GM23338 (cell line): ENCODE measurements at regions not wholly inside any gene's neighbourhood (a gene's known extent, or its start where the extent isn't known, plus 50 kb on each side); places are given as distances from the start of the nearest gene placed in this dataset.

Experiments
- ATAC-seq: fragments of 200-7000 bp; cut with Tn5 transposase; 3 replicates; pipeline ENCODE4 v1.9.1; 2020
- DNase-seq: peaks from one replicate; pipeline ENCODE4 v3.0.0-alpha.2; 2015; ENCODE audit warnings: low spot score
- H2AFZ ChIP-seq: fragments of 200-600 bp; sonication (generic); 2 replicates; pipeline ENCODE4 v1.8.0; 2016; ENCODE audit warnings: antibody characterized with exemption, mild to moderate bottlenecking, moderate library complexity
- H3F3A ChIP-seq: fragments of 200-600 bp; sonication (generic); replicated peaks from 2 replicates; pipeline ENCODE4 v1.8.0; 2017; ENCODE audit warnings: antibody characterized with exemption, mixed run types, low read depth
- H3K27ac ChIP-seq: fragments of 200-600 bp; sonication (generic); 2 replicates; pipeline ENCODE4 v1.6.1; 2016; ENCODE audit warnings: low read depth
- H3K27me3 ChIP-seq: fragments of 200-600 bp; sonication (generic); 2 replicates; pipeline ENCODE4 v1.8.0; 2016; ENCODE audit warnings: mild to moderate bottlenecking, mixed run types, moderate library complexity; ENCODE audit not compliant: insufficient read depth
- H3K36me3 ChIP-seq: fragments of 200-600 bp; sonication (generic); 2 replicates; pipeline ENCODE4 v1.8.0; 2016; ENCODE audit warnings: mild to moderate bottlenecking; ENCODE audit not compliant: insufficient read depth
- H3K4me1 ChIP-seq: fragments of 200-600 bp; sonication (generic); 2 replicates; pipeline ENCODE4 v1.8.0; 2016; ENCODE audit warnings: mild to moderate bottlenecking, moderate library complexity; ENCODE audit not compliant: insufficient read depth
- H3K4me2 ChIP-seq: fragments of 200-600 bp; sonication (generic); 2 replicates; pipeline ENCODE4 v1.7.1; 2017; ENCODE audit warnings: mixed run types
- H3K4me3 ChIP-seq: fragments of 200-600 bp; sonication (generic); 2 replicates; pipeline ENCODE4 v1.6.1; 2016; ENCODE audit warnings: mixed run types
- H3K79me2 ChIP-seq: fragments of 200-600 bp; sonication (generic); replicated peaks from 2 replicates; pipeline ENCODE4 v1.8.0; 2017; ENCODE audit warnings: mild to moderate bottlenecking; ENCODE audit not compliant: insufficient read depth
- H3K9me2 ChIP-seq: fragments of 200-600 bp; sonication (generic); 2 replicates; pipeline ENCODE4 v1.8.0; 2017; ENCODE audit not compliant: insufficient read depth
- H4K20me1 ChIP-seq: fragments of 200-600 bp; sonication (generic); replicated peaks from 2 replicates; pipeline ENCODE4 v1.8.0; 2017; ENCODE audit warnings: mild to moderate bottlenecking; ENCODE audit not compliant: insufficient read depth
- H3K27ac Mint-ChIP-seq: 2 replicates; pipeline ENCODE4 v1.8.0; 2020; ENCODE audit warnings: inconsistent platforms, mild to moderate bottlenecking, moderate library complexity, mixed read lengths
- H3K27me3 Mint-ChIP-seq: 3 replicates; pipeline ENCODE4 v1.8.0; 2022; ENCODE audit warnings: low read depth, mild to moderate bottlenecking, moderate library complexity, mixed read lengths, inconsistent platforms; ENCODE audit not compliant: insufficient read depth, poor library complexity
- H3K36me3 Mint-ChIP-seq: 3 replicates; pipeline ENCODE4 v1.8.0; 2021; ENCODE audit warnings: low read depth, mild to moderate bottlenecking, inconsistent platforms, moderate library complexity, mixed read lengths
- H3K4me1 Mint-ChIP-seq: 3 replicates; pipeline ENCODE4 v1.8.0; 2020; ENCODE audit warnings: mild to moderate bottlenecking, inconsistent platforms, mixed read lengths
- H3K4me3 Mint-ChIP-seq: 3 replicates; pipeline ENCODE4 v1.8.0; 2021; ENCODE audit warnings: moderate library complexity, mild to moderate bottlenecking, inconsistent platforms, mixed read lengths
- H3K9me3 Mint-ChIP-seq: 3 replicates; pipeline ENCODE4 v1.8.0; 2020; ENCODE audit warnings: moderate library complexity, mild to moderate bottlenecking, inconsistent platforms, mixed read lengths
- CREB1 ChIP-seq: fragments of 250-450 bp; sonication (Bioruptor Pico); IDR thresholded peaks from 2 replicates; pipeline ENCODE4 v1.5.0; 2020; ENCODE audit warnings: low read depth, mild to moderate bottlenecking, moderate library complexity
- EZH2 ChIP-seq: fragments of 200-600 bp; sonication (generic); IDR thresholded peaks from one replicate; pipeline ENCODE4 v1.8.0; 2017; ENCODE audit warnings: antibody characterized with exemption, mild to moderate bottlenecking, low read depth; ENCODE audit not compliant: unreplicated experiment
- EZH2phosphoT487 ChIP-seq: fragments of 200-600 bp; sonication (generic); IDR thresholded peaks from one replicate; pipeline ENCODE4 v1.8.1; 2018; ENCODE audit warnings: antibody characterized with exemption; ENCODE audit not compliant: unreplicated experiment
- NANOG ChIP-seq: IDR thresholded peaks from 2 replicates; pipeline ENCODE4 v1.6.1; 2016; ENCODE audit warnings: antibody characterized with exemption, borderline replicate concordance
- POLR2AphosphoS5 ChIP-seq: IDR thresholded peaks from 2 replicates; pipeline ENCODE4 v1.6.1; 2016; ENCODE audit warnings: antibody characterized with exemption, low read depth
- ZNF331 ChIP-seq: fragments of 250-450 bp; sonication (Bioruptor Pico); IDR thresholded peaks from 2 replicates; pipeline ENCODE4 v1.5.0; 2020; ENCODE audit warnings: low read depth, mild to moderate bottlenecking, moderate library complexity
- TF ChIP-seq, protein P1 (sequence below): fragments of 250-450 bp; sonication (Bioruptor Pico); IDR thresholded peaks from 2 replicates; pipeline ENCODE4 v1.5.0; 2020; ENCODE audit warnings: mild to moderate bottlenecking, moderate library complexity
- TF ChIP-seq, protein P2 (sequence below): IDR thresholded peaks from 2 replicates; pipeline ENCODE4 v1.6.1; 2016; ENCODE audit warnings: antibody characterized with exemption
- TF ChIP-seq, protein P3 (sequence below), 2 experiments: fragments of 200-600 bp in 1 of 2; sonication (generic) in 1 of 2; conservative IDR thresholded peaks; 2 replicates each; pipeline versions ENCODE4 v1.5.1 to v1.6.1; 2016 to 2017; ENCODE audit warnings: antibody characterized with exemption in 2 of 2, low read depth in 2 of 2, mild to moderate bottlenecking in 2 of 2, moderate library complexity in 1 of 2

DNA sequence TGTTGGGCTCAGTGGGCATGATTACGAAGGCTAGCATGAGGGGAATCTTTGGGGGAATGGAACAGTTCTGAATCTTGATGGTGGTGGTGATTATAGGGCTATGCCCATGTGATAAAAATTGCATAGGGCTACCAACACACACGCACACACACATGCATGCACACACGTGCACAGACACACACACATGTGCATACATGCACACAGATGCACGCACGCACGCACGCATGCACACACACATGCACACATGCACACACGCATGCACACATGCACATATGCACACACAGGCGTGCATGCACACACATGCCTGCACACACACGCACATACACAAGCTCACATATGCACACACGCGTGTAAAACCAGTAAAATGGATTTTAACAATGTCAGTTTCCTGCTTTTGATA is 85.9 kb downstream of the MUC16 start:
- H3K27me3 Mint-ChIP-seq = peaks cover 4% of the 10 kb centered on the region
- no peak overlapping the region for H3K4me3 Mint-ChIP-seq
- Histone ChIP-seq H3K4me2 (no peak overlapping the region), H3K9me2 (no peaks in the 10 kb centered on the region), H3K4me1 (no peaks in the 10 kb centered on the region), H3K36me3 (no peaks in the 10 kb centered on the region), H3K27me3 (no peaks in the 10 kb centered on the region), H3K79me2 (no peaks in the 10 kb centered on the region), H4K20me1 (no peaks in the 10 kb centered on the region), H3F3A (no peaks in the 10 kb centered on the region), H2AFZ (no peak overlapping the region), H3K27ac (no peak overlapping the region), H3K4me3 (no peak overlapping the region)
- no peak for TF ChIP-seq POLR2AphosphoS5
- no peak for TF ChIP-seq NANOG
- TF ChIP-seq, protein P1, sequence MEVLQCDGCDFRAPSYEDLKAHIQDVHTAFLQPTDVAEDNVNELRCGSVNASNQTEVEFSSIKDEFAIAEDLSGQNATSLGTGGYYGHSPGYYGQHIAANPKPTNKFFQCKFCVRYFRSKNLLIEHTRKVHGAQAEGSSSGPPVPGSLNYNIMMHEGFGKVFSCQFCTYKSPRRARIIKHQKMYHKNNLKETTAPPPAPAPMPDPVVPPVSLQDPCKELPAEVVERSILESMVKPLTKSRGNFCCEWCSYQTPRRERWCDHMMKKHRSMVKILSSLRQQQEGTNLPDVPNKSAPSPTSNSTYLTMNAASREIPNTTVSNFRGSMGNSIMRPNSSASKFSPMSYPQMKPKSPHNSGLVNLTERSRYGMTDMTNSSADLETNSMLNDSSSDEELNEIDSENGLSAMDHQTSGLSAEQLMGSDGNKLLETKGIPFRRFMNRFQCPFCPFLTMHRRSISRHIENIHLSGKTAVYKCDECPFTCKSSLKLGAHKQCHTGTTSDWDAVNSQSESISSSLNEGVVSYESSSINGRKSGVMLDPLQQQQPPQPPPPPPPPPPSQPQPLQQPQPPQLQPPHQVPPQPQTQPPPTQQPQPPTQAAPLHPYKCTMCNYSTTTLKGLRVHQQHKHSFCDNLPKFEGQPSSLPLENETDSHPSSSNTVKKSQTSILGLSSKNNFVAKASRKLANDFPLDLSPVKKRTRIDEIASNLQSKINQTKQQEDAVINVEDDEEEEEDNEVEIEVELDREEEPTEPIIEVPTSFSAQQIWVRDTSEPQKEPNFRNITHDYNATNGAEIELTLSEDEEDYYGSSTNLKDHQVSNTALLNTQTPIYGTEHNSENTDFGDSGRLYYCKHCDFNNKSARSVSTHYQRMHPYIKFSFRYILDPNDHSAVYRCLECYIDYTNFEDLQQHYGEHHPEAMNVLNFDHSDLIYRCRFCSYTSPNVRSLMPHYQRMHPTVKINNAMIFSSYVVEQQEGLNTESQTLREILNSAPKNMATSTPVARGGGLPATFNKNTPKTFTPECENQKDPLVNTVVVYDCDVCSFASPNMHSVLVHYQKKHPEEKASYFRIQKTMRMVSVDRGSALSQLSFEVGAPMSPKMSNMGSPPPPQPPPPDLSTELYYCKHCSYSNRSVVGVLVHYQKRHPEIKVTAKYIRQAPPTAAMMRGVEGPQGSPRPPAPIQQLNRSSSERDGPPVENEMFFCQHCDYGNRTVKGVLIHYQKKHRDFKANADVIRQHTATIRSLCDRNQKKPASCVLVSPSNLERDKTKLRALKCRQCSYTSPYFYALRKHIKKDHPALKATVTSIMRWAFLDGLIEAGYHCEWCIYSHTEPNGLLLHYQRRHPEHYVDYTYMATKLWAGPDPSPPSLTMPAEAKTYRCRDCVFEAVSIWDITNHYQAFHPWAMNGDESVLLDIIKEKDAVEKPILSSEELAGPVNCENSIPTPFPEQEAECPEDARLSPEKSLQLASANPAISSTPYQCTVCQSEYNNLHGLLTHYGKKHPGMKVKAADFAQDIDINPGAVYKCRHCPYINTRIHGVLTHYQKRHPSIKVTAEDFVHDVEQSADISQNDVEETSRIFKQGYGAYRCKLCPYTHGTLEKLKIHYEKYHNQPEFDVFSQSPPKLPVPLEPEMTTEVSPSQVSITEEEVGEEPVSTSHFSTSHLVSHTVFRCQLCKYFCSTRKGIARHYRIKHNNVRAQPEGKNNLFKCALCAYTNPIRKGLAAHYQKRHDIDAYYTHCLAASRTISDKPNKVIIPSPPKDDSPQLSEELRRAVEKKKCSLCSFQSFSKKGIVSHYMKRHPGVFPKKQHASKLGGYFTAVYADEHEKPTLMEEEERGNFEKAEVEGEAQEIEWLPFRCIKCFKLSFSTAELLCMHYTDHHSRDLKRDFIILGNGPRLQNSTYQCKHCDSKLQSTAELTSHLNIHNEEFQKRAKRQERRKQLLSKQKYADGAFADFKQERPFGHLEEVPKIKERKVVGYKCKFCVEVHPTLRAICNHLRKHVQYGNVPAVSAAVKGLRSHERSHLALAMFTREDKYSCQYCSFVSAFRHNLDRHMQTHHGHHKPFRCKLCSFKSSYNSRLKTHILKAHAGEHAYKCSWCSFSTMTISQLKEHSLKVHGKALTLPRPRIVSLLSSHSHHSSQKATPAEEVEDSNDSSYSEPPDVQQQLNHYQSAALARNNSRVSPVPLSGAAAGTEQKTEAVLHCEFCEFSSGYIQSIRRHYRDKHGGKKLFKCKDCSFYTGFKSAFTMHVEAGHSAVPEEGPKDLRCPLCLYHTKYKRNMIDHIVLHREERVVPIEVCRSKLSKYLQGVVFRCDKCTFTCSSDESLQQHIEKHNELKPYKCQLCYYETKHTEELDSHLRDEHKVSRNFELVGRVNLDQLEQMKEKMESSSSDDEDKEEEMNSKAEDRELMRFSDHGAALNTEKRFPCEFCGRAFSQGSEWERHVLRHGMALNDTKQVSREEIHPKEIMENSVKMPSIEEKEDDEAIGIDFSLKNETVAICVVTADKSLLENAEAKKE (CRISPR knock-in tag) = no peak
- no peaks in the 10 kb centered on the region for H3K4me1 Mint-ChIP-seq
- no peak overlapping the region for H3K27ac Mint-ChIP-seq
- ATAC-seq = no peak
- H3K9me3 Mint-ChIP-seq = peaks cover 77% of the 10 kb centered on the region
- DNase-seq = no peak
- H3K36me3 Mint-ChIP-seq = peaks cover 37% of the 10 kb centered on the region

DNA sequence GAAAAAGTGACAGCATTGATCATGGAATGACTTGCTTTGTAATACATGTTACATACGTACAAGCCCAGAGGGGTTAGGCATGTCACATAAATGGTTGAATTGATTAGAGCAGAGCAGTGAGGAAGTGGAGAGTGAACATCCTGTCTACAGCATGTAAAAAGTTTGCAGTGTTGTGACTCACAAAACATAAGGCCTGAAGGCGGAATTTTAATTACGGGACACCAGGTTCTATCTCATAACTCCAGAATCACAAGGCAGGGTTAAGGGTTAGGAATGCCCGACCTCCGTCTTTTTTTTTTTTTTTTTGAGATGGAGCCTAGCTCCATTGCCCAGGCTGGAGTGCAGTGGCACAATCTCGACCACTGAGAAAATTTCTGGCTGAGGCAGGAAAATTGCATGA is 83.9 kb downstream of the MUC16 start:
- no peaks in the 10 kb centered on the region for H3K27me3 ChIP-seq
- no peak overlapping the region for H3K4me3 ChIP-seq
- no peak overlapping the region for H2AFZ ChIP-seq
- peaks cover 6% of the 10 kb centered on the region for H3K27me3 Mint-ChIP-seq
- H3F3A ChIP-seq = no peaks in the 10 kb centered on the region
- DNase-seq (no peak), ATAC-seq (no peak)
- H3K36me3 Mint-ChIP-seq = peaks cover 48% of the 10 kb centered on the region
- no peaks in the 10 kb centered on the region for H4K20me1 ChIP-seq
- no peak overlapping the region for H3K4me2 ChIP-seq
- H3K27ac ChIP-seq = no peak overlapping the region
- H3K4me3 Mint-ChIP-seq = no peak overlapping the region
- H3K4me1 Mint-ChIP-seq = no peaks in the 10 kb centered on the region
- peaks cover 91% of the 10 kb centered on the region for H3K9me3 Mint-ChIP-seq
- H3K4me1 ChIP-seq = no peaks in the 10 kb centered on the region
- H3K79me2 ChIP-seq = no peaks in the 10 kb centered on the region
- H3K36me3 ChIP-seq = no peaks in the 10 kb centered on the region
- no peak overlapping the region for H3K27ac Mint-ChIP-seq
- no peaks in the 10 kb centered on the region for H3K9me2 ChIP-seq
- TF ChIP-seq EZH2 = no peak
- TF ChIP-seq, protein P2, sequence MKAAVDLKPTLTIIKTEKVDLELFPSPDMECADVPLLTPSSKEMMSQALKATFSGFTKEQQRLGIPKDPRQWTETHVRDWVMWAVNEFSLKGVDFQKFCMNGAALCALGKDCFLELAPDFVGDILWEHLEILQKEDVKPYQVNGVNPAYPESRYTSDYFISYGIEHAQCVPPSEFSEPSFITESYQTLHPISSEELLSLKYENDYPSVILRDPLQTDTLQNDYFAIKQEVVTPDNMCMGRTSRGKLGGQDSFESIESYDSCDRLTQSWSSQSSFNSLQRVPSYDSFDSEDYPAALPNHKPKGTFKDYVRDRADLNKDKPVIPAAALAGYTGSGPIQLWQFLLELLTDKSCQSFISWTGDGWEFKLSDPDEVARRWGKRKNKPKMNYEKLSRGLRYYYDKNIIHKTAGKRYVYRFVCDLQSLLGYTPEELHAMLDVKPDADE = no peak
- TF ChIP-seq, protein P3, sequence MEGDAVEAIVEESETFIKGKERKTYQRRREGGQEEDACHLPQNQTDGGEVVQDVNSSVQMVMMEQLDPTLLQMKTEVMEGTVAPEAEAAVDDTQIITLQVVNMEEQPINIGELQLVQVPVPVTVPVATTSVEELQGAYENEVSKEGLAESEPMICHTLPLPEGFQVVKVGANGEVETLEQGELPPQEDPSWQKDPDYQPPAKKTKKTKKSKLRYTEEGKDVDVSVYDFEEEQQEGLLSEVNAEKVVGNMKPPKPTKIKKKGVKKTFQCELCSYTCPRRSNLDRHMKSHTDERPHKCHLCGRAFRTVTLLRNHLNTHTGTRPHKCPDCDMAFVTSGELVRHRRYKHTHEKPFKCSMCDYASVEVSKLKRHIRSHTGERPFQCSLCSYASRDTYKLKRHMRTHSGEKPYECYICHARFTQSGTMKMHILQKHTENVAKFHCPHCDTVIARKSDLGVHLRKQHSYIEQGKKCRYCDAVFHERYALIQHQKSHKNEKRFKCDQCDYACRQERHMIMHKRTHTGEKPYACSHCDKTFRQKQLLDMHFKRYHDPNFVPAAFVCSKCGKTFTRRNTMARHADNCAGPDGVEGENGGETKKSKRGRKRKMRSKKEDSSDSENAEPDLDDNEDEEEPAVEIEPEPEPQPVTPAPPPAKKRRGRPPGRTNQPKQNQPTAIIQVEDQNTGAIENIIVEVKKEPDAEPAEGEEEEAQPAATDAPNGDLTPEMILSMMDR (conservative IDR thresholded peaks at IDR 0.05; ENCODE audit: low read depth in 2 of 2) = no peak
- TF ChIP-seq EZH2phosphoT487 = no peak
- TF ChIP-seq POLR2AphosphoS5 = no peak
- no peak for TF ChIP-seq ZNF331 (CRISPR knock-in tag)
- TF ChIP-seq CREB1 (CRISPR knock-in tag) = no peak
